Natural killer cell (primary cell): ENCODE measurements at regions not wholly inside any gene's neighbourhood (a gene's known extent, or its start where the extent isn't known, plus 50 kb on each side); places are given as distances from the start of the nearest gene placed in this dataset.
A peak's percentile ranks its signal among the peaks of the same experiment; 100 is the strongest.

Experiments
- ATAC-seq, 3 donors: fragments of 150-1000 bp in 2 of 3; fragments of 200-7000 bp in 1 of 3; cut with Tn5 transposase; 1 replicate in 1 of 3; 2 replicates in 2 of 3; pipeline ENCODE4 v1.10.0; 2021; ENCODE audit warnings: mild to moderate bottlenecking in 2 of 3, moderate library complexity in 2 of 3
- DNase-seq, 2 donors: peaks; one replicate each; pipeline versions ENCODE4 v3.0.0 to v3.0.0-alpha.2; 2013 to 2021; ENCODE audit warnings: mixed read lengths in 1 of 2
- H3K27ac ChIP-seq: one replicate; pipeline ENCODE4 v1.5.1; 2013; ENCODE audit warnings: mild to moderate bottlenecking, low read length
- H3K27me3 ChIP-seq: one replicate; pipeline ENCODE4 v1.6.1; 2013; ENCODE audit warnings: low read length; ENCODE audit not compliant: control insufficient read depth, insufficient read depth
- H3K36me3 ChIP-seq: one replicate; pipeline ENCODE4 v1.6.1; 2013; ENCODE audit warnings: low read length; ENCODE audit not compliant: control insufficient read depth, insufficient read depth
- H3K4me1 ChIP-seq: one replicate; pipeline ENCODE4 v1.6.1; 2013; ENCODE audit warnings: low read length; ENCODE audit not compliant: control insufficient read depth, insufficient read depth
- H3K4me3 ChIP-seq: one replicate; pipeline ENCODE4 v1.5.1; 2013; ENCODE audit warnings: low read length
- H3K9me3 ChIP-seq: one replicate; pipeline ENCODE4 v1.6.1; 2013; ENCODE audit warnings: low read length; ENCODE audit not compliant: control insufficient read depth, insufficient read depth
- H3K27ac Mint-ChIP-seq, 2 donors: one replicate each; pipeline ENCODE4 v1.8.0; 2022; ENCODE audit warnings: mild to moderate bottlenecking in 2 of 2, mixed read lengths in 2 of 2, moderate library complexity in 1 of 2
- H3K27me3 Mint-ChIP-seq, 2 donors: one replicate each; pipeline ENCODE4 v1.8.0; 2022; ENCODE audit warnings: low read depth in 2 of 2, mixed read lengths in 2 of 2
- H3K36me3 Mint-ChIP-seq: one replicate; pipeline ENCODE4 v1.8.0; 2022; ENCODE audit warnings: mixed read lengths
- H3K4me1 Mint-ChIP-seq, 2 donors: one replicate each; pipeline ENCODE4 v1.8.0; 2022; ENCODE audit warnings: mixed read lengths in 2 of 2
- H3K4me3 Mint-ChIP-seq: one replicate; pipeline ENCODE4 v1.8.0; 2022; ENCODE audit warnings: mild to moderate bottlenecking, moderate library complexity, mixed read lengths
- H3K9me3 Mint-ChIP-seq, 2 donors: one replicate each; pipeline ENCODE4 v1.8.0; 2022; ENCODE audit warnings: mixed read lengths in 2 of 2
- WGBS: methylation state at CpG from one replicate; pipeline ENCODE4 v1.1.7; 2013; ENCODE audit warnings: missing lambda C conversion rate; ENCODE audit not compliant: insufficient coverage; 5-methylcytosine and 5-hydroxymethylcytosine counted together
- intact Hi-C: fragments of 100-400 bp; cut with micrococcal nuclease; formaldehyde crosslinking; loops from one replicate; pipeline ENCODE4 v1.14.2; 2022
- TF ChIP-seq, protein P1 (sequence below): fragments of 200-600 bp; IDR thresholded peaks from one replicate; pipeline ENCODE4 v1.8.0; 2022; ENCODE audit warnings: antibody characterized with exemption

- Mint-ChIP-seq H3K4me1 (peaks cover 51 to 59% of the 10 kb centered on the region in 2 donors), H3K4me3 (peak overlapping the region; percentile 25), H3K27me3 (no peaks in the 10 kb centered on the region), H3K27ac (peak overlapping the region; percentile 15 to 57), H3K9me3 (peaks cover 0 to 2% of the 10 kb centered on the region in 2 donors), H3K36me3 (peaks cover 8% of the 10 kb centered on the region)
- H3K36me3 ChIP-seq: no peaks in the 10 kb centered on the region
- no peak overlapping the region for H3K4me3 ChIP-seq
- no peaks in the 10 kb centered on the region for H3K27me3 ChIP-seq
- DNase-seq (no peak), ATAC-seq (no peak)
- TF ChIP-seq, protein P1, sequence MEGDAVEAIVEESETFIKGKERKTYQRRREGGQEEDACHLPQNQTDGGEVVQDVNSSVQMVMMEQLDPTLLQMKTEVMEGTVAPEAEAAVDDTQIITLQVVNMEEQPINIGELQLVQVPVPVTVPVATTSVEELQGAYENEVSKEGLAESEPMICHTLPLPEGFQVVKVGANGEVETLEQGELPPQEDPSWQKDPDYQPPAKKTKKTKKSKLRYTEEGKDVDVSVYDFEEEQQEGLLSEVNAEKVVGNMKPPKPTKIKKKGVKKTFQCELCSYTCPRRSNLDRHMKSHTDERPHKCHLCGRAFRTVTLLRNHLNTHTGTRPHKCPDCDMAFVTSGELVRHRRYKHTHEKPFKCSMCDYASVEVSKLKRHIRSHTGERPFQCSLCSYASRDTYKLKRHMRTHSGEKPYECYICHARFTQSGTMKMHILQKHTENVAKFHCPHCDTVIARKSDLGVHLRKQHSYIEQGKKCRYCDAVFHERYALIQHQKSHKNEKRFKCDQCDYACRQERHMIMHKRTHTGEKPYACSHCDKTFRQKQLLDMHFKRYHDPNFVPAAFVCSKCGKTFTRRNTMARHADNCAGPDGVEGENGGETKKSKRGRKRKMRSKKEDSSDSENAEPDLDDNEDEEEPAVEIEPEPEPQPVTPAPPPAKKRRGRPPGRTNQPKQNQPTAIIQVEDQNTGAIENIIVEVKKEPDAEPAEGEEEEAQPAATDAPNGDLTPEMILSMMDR: no peak
- no peaks in the 10 kb centered on the region for H3K4me1 ChIP-seq
- H3K27ac ChIP-seq: no peak overlapping the region
- intact Hi-C loops: no loop called here
- H3K9me3 ChIP-seq: no peaks in the 10 kb centered on the region
Observed at GRCh38 chr21:28561772-28562171, 430.9 kb downstream of the LTN1 start.

GRCh38 chr21:28554660-28555475, 437.8 kb downstream of the LTN1 start:
- Histone ChIP-seq H3K27me3 (no peaks in the 10 kb centered on the region), H3K27ac (no peak overlapping the region), H3K4me1 (no peaks in the 10 kb centered on the region), H3K9me3 (no peaks in the 10 kb centered on the region), H3K4me3 (no peak overlapping the region), H3K36me3 (no peaks in the 10 kb centered on the region)
- intact Hi-C loops: no loop called here
- Mint-ChIP-seq H3K4me1 (peaks cover 15 to 34% of the 10 kb centered on the region in 2 donors), H3K4me3 (no peak overlapping the region), H3K27me3 (no peaks in the 10 kb centered on the region), H3K9me3 (no peaks in the 10 kb centered on the region), H3K36me3 (no peaks in the 10 kb centered on the region), H3K27ac (no peak overlapping the region)
- ATAC-seq (no peak), DNase-seq (no peak)
- TF ChIP-seq, protein P1: no peak
- 87% methylated on average over 10 of the region's 10 CpGs for WGBS

GRCh38 chr21:28550057-28550825, 442.4 kb downstream of the LTN1 start:
- DNase-seq: no peak
- intact Hi-C loops: no loop called here

More at GRCh38 chr21:28550057-28550825, 442.4 kb downstream of the LTN1 start:
- no peaks in the 10 kb centered on the region for H3K27me3 ChIP-seq
- no peak overlapping the region for H3K27ac ChIP-seq
- Mint-ChIP-seq H3K27ac (no peak overlapping the region), H3K36me3 (no peaks in the 10 kb centered on the region), H3K4me1 (peaks cover 0 to 6% of the 10 kb centered on the region in 2 donors), H3K9me3 (no peaks in the 10 kb centered on the region), H3K4me3 (no peak overlapping the region), H3K27me3 (no peaks in the 10 kb centered on the region)
- TF ChIP-seq, protein P1: no peak
- peaks cover 3% of the 10 kb centered on the region for H3K36me3 ChIP-seq
- no peaks in the 10 kb centered on the region for H3K4me1 ChIP-seq
- ATAC-seq: no peak
- no peak overlapping the region for H3K4me3 ChIP-seq
- no CpG with 5 or more reads among the region's 2 CpGs for WGBS
- no peaks in the 10 kb centered on the region for H3K9me3 ChIP-seq
